OCI-LY3 (cell line): ENCODE measurements at regions not wholly inside any gene's neighbourhood (a gene's known extent, or its start where the extent isn't known, plus 50 kb on each side); places are given as distances from the start of the nearest gene placed in this dataset.

ENCODE experiments used
- H2AFZ ChIP-seq: fragments of 200-600, 300-600 bp; shearing (Covaris generic); 2 replicates; pipeline ENCODE4 v1.6.0; 2014; ENCODE audit warnings: antibody characterized with exemption, low read depth, low read length
- H3K27ac ChIP-seq: fragments of 200-600, 300-600 bp; sonication (generic); 2 replicates; pipeline ENCODE4 v1.5.1; 2014; ENCODE audit warnings: mild to moderate bottlenecking, low read length, moderate library complexity, mixed read lengths
- H3K27me3 ChIP-seq: fragments of 200-600, 300-600 bp; sonication (generic); 2 replicates; pipeline ENCODE4 v1.6.1; 2014; ENCODE audit warnings: low read depth, low read length, mixed read lengths
- H3K36me3 ChIP-seq: fragments of 200-600, 300-600 bp; sonication (generic); replicated peaks from 2 replicates; pipeline ENCODE3; 2014; ENCODE audit warnings: low read depth, low read length, mixed read lengths
- H3K4me1 ChIP-seq: fragments of 300-600, 200-600 bp; sonication (generic); 2 replicates; pipeline ENCODE4 v1.6.1; 2014; ENCODE audit warnings: low read length, mixed read lengths
- H3K4me2 ChIP-seq: fragments of 200-600, 300-600 bp; sonication (generic); 2 replicates; pipeline ENCODE4 v1.6.1; 2014; ENCODE audit warnings: low read length, mixed read lengths
- H3K4me3 ChIP-seq: fragments of 300-600, 200-600 bp; sonication (generic); 2 replicates; pipeline ENCODE4 v1.5.1; 2014; ENCODE audit warnings: antibody characterized with exemption, mild to moderate bottlenecking, low read length, moderate library complexity
- H3K79me2 ChIP-seq: fragments of 300-600, 200-600 bp; shearing (Covaris generic); 2 replicates; pipeline ENCODE4 v1.6.1; 2014; ENCODE audit warnings: mild to moderate bottlenecking, low read length, mixed read lengths
- H3K9ac ChIP-seq: fragments of 300-600, 200-600 bp; shearing (Covaris generic); 2 replicates; pipeline ENCODE4 v1.6.0; 2014; ENCODE audit warnings: mild to moderate bottlenecking, low read length, moderate library complexity
- H3K9me3 ChIP-seq: fragments of 200-600, 300-600 bp; shearing (Covaris generic); 2 replicates; pipeline ENCODE4 v1.6.1; 2014; ENCODE audit warnings: low read length, mixed read lengths; ENCODE audit not compliant: insufficient read depth
- H4K20me1 ChIP-seq: fragments of 200-600, 300-600 bp; sonication (generic); 2 replicates; pipeline ENCODE4 v1.6.1; 2016; ENCODE audit warnings: low read length, mixed read lengths; ENCODE audit not compliant: insufficient read depth
- EZH2phosphoT487 ChIP-seq: fragments of 200-600 bp; shearing (Covaris generic); IDR thresholded peaks from 2 replicates; pipeline ENCODE4 v1.6.1; 2018; ENCODE audit warnings: antibody characterized with exemption, mixed run types, low read depth
- TF ChIP-seq, protein P1 (sequence below): fragments of 200-600, 300-600 bp; sonication (generic); IDR thresholded peaks from 2 replicates; pipeline ENCODE4 v1.5.1; 2014; ENCODE audit warnings: antibody characterized with exemption, low read length, low read depth

DNA sequence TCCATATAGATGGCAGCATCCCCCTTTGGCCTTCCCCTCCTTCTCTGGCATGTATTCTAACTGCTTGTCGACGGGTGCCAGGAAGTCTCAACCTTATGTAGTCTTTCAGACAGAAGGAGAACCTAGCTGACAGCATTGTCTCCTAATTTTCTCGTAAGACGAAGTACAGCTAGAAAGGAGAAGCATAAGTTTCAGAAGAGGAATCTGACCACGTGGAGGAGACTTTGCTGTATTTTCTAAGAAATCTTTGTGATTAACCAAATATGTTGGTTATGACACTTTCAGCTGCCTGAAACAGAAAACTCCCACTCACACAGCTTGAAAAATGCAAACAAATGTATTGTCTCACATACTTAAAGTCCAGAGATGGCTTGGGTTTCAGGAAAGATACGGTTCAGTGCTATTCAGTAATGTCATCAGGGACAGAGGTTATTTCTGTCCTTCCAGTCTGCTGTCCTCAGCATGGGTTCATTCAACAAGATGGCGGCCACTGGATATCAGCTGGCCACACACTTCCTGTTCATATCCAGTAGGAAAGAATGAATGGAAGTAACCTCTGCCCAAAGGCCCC, 109.5 kb upstream of the ZNF648 start:
- peaks cover 10% of the 10 kb centered on the region for H3K4me1 ChIP-seq
- H3K4me2 ChIP-seq: no peak overlapping the region; the same call in 1 of the 2 replicates
- H3K9me3 ChIP-seq: no peaks in the 10 kb centered on the region
- no peaks in the 10 kb centered on the region for H4K20me1 ChIP-seq
- no peak overlapping the region for H3K9ac ChIP-seq
- H3K27me3 ChIP-seq: peaks cover 27% of the 10 kb centered on the region
- H3K79me2 ChIP-seq: no peaks in the 10 kb centered on the region
- H3K4me3 ChIP-seq: no peak overlapping the region
- no peaks in the 10 kb centered on the region for H3K36me3 ChIP-seq
- H2AFZ ChIP-seq: no peak overlapping the region
- no peak overlapping the region for H3K27ac ChIP-seq
- TF ChIP-seq EZH2phosphoT487: no peak
- TF ChIP-seq, protein P1, sequence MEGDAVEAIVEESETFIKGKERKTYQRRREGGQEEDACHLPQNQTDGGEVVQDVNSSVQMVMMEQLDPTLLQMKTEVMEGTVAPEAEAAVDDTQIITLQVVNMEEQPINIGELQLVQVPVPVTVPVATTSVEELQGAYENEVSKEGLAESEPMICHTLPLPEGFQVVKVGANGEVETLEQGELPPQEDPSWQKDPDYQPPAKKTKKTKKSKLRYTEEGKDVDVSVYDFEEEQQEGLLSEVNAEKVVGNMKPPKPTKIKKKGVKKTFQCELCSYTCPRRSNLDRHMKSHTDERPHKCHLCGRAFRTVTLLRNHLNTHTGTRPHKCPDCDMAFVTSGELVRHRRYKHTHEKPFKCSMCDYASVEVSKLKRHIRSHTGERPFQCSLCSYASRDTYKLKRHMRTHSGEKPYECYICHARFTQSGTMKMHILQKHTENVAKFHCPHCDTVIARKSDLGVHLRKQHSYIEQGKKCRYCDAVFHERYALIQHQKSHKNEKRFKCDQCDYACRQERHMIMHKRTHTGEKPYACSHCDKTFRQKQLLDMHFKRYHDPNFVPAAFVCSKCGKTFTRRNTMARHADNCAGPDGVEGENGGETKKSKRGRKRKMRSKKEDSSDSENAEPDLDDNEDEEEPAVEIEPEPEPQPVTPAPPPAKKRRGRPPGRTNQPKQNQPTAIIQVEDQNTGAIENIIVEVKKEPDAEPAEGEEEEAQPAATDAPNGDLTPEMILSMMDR: no peak

DNA sequence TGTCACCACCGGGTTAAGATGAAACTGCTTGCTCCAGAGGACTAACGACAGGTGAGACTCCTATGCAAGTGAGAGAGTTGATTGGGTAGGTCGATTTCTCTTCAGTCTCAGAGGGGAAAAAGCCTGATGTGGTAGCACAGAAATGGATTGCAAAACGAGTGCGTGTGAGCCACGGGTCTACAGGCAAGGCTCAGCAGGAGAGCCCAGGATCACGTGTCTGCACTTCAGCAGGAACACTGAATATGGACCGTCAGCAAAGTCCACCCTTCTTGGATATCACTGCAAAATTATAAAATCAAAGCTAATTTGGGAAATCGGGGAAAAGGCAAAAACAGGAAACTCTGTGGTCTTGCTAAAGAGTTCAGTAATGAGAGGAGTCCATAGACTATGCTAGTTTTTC, 107.7 kb upstream of the ZNF648 start:
- Histone ChIP-seq H3K4me2 (no peak overlapping the region), H2AFZ (no peak overlapping the region), H4K20me1 (no peaks in the 10 kb centered on the region), H3K4me1 (peaks cover 10% of the 10 kb centered on the region), H3K36me3 (no peaks in the 10 kb centered on the region), H3K4me3 (no peak overlapping the region), H3K9me3 (no peaks in the 10 kb centered on the region), H3K27me3 (peaks cover 32% of the 10 kb centered on the region), H3K79me2 (no peaks in the 10 kb centered on the region), H3K27ac (no peak overlapping the region), H3K9ac (no peak overlapping the region)
- TF ChIP-seq EZH2phosphoT487: no peak
- TF ChIP-seq, protein P1: no peak

DNA sequence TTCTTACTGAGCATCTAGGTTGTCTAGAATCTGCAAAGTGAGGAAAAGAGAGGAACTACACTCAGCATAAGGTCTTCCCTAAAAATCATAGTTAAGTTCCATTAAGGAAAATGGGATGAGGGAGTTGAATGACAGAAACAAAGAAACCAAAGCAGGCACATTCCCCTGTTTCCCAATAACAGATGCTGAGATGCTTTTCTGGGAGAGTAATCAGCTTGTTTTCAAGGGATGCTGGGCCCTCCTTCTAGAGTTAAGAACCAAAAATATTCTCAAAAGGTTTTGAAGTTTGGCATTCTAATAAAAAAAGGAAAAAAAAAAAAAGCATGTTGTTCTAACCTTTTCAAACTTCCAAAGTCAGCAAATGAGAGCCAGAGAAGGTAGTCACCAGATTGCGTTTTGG, 105.2 kb upstream of the ZNF648 start:
- no peak overlapping the region for H3K27ac ChIP-seq
- no peak overlapping the region for H3K4me2 ChIP-seq
- peaks cover 10% of the 10 kb centered on the region for H3K4me1 ChIP-seq
- H3K9ac ChIP-seq: no peak overlapping the region
- H3K79me2 ChIP-seq: no peaks in the 10 kb centered on the region
- H4K20me1 ChIP-seq: no peaks in the 10 kb centered on the region
- TF ChIP-seq, protein P1: no peak
- TF ChIP-seq EZH2phosphoT487: no peak
- H3K4me3 ChIP-seq: no peak overlapping the region
- H3K9me3 ChIP-seq: no peaks in the 10 kb centered on the region
- H3K36me3 ChIP-seq: no peaks in the 10 kb centered on the region
- peaks cover 32% of the 10 kb centered on the region for H3K27me3 ChIP-seq
- no peak overlapping the region for H2AFZ ChIP-seq

DNA sequence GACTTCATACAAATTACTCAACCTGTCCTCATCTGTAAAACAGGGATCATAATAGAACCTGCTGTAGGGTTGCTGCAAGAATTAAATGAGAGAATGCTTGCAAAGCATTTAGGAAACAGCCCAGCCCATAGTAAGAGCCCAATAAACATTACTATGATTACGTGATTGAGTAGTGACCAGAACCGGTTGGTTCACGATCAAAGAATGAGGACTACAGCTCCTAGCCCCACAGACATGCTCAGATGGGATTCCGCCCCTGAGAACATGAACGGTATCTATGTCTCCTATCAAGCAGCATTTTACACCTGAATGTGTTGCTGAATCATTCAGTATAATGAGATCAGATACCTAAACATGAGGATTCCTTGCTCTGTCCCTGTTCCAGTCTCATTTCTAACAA, 104.8 kb upstream of the ZNF648 start:
- Histone ChIP-seq H4K20me1 (no peaks in the 10 kb centered on the region), H3K9ac (no peak overlapping the region), H3K79me2 (no peaks in the 10 kb centered on the region), H3K27me3 (peaks cover 32% of the 10 kb centered on the region), H3K36me3 (no peaks in the 10 kb centered on the region), H3K4me1 (peaks cover 7% of the 10 kb centered on the region), H3K27ac (no peak overlapping the region), H3K9me3 (no peaks in the 10 kb centered on the region), H2AFZ (no peak overlapping the region), H3K4me2 (no peak overlapping the region), H3K4me3 (no peak overlapping the region)
- TF ChIP-seq EZH2phosphoT487: no peak
- TF ChIP-seq, protein P1: no peak
